ENCODE measurements at regions not wholly inside any gene's neighbourhood (a gene's known extent, or its start where the extent isn't known, plus 50 kb on each side); places are given as distances from the start of the nearest gene placed in this dataset. TPM values are rescaled to one million over a fixed set of nuclear protein-coding genes. Genes with fewer than 3 reads are reported as not detected.
"Not testable (repeated sequence)": the region's sequence is repeated elsewhere in the genome, so short reads cannot be mapped to it uniquely, and the experiment has no call there.

DNA sequence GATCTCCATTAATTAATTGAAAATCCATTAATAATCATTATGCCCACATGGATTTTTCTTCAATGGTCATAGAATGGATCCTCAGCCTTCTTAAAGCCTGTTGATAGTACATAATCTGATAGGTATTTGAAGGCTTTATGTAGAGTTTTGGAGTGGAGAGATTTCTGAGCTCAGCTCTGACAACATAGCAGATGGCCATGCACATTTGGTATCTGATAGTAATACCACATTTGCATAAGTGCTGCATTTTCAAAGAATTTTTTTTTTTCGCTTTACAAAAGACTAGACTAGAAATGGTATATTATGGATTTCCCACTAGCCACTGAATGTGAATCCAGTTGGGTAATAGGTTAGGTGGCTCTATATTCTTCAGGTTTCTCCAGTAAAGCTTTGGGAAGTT, 440.6 kb downstream of the FGF13 start:
- DNase-seq (ENCODE audit: low read depth): no peak

- DNase-seq (ENCODE audit: low read depth): not testable (repeated sequence)
These were observed 428.8 kb downstream of the FGF13 start for GRCh38 chrX:138282598-138283150.

GRCh38 chrX:138287205-138287877, 424.2 kb downstream of the FGF13 start:
- DNase-seq (ENCODE audit: low read depth): no peak

DNA sequence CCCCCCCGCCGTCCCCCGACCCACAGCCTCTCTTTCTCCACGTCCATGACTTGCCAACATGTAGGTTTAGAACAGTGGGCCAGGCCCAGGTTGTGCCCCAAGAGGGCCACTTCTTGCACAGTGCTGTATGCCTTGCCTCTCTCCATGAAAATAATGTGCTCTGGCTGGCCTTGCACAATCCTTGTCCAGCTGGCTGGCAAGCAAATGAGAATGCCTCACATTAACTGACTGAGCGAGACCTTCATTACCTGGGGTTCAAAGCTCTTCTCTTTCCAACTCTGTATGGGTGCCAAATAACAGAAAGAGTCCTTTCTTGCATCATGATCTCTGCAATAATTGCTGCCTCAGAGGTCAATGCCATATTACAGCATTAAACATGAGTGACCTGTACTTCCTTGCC, 416.6 kb downstream of the FGF13 start:
- no peak for DNase-seq (ENCODE audit: low read depth)

DNA sequence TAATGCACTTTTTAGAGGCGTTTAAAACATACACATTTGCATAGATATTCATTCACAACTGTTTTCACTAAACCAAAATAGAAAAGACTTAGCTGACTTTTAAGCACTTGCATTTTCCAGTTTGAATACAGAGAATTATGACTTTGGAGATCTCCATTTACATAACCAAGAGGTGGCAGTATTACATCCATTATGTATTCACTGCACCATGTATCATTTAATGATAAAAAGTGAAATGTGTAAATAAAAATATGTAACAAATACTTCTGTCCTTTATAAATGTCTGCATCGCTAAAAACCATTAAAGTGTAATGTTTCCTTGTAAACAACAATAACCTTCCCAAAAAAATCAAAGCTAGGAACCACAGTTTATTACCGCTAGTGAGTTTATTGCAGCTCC, 413.2 kb downstream of the FGF13 start:
- DNase-seq (ENCODE audit: low read depth): no peak

GRCh38 chrX:138345801-138346200, 365.7 kb downstream of the FGF13 start:
- DNase-seq (ENCODE audit: low read depth): no peak

DNA sequence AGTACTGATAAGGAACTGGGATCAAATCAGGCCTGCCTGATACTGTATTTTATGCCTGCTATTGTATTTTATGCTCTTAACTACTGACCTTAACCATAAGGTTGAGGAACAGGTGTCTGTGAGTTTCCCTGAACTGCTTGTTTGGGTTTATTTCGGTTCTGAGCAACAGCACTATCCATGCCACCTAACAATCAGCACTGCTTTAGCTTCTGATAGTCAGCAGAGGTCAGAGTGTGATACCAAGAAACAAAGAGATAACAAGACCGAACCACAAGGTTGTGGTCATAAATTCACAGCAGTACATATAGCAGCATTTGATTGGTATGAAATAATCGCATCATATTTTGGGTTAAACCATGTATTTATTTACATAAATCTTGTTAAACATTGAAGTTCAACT, 362.2 kb downstream of the FGF13 start:
- no peak for DNase-seq (ENCODE audit: low read depth)

DNA sequence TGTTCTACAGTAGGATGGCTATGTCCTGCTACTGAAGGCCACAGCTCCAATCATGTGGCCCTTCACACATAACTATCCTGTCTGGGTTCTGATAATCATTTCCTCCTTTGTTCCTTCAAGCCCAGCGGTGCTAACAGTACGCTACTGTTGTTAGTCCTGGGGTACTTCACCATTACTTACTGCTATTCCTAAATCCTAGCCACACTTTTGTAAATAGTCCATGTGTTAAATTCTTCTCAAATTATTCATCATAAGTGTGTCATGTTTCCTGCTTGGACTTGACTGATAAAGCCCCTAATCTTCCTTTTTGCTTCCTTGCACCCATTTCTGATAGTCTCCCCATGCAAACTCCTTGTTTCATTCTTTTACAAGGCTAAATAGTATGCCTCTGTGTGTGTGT, 332.6 kb downstream of the FGF13 start:
- DNase-seq (ENCODE audit: low read depth): peak; percentile 55

- no peak for DNase-seq (ENCODE audit: low read depth)
These were observed 303.4 kb downstream of the FGF13 start for GRCh38 chrX:138408101-138408500.

- peak; percentile 5 for DNase-seq (ENCODE audit: low read depth)
These were observed 300.5 kb downstream of the FGF13 start for GRCh38 chrX:138411048-138411447.

Small RNAs in the stretch of these regions (small RNA-seq; reads per million reads assigned to genes)
- not detected for gene RN7SKP31
- gene RNU6-985P: not detected
